ENCODE measurements at regions not wholly inside any gene's neighbourhood (a gene's known extent, or its start where the extent isn't known, plus 50 kb on each side); places are given as distances from the start of the nearest gene placed in this dataset.

GRCh38 chr18:27668158-27668557 lies 483.1 kb upstream of the CHST9 start:
- no peak for TF ChIP-seq POLR2A (IDR thresholded peaks at IDR 0.05)
- TF ChIP-seq CTCF (IDR thresholded peaks at IDR 0.05), result no peak
- intact Hi-C loops (cut with DNase I; ENCODE audit: low total_unique reads), result no loop called here
- no peak for DNase-seq (ENCODE audit: low spot score in 2 of 2)
- WGBS, 2 donors, result 79 to 94% methylated on average over 1 of the region's 1 CpG
- H3K4me3 ChIP-seq (ENCODE audit: low read depth, poor library complexity, severe bottlenecking), result no peak overlapping the region

- intact Hi-C loops (cut with DNase I; ENCODE audit: low total_unique reads), result no loop called here
- WGBS, 2 donors, result 64 to 75% methylated on average over 6 of the region's 6 CpGs
- H3K4me3 ChIP-seq (ENCODE audit: low read depth, poor library complexity, severe bottlenecking), result no peak overlapping the region
- TF ChIP-seq POLR2A (IDR thresholded peaks at IDR 0.05) (no peak), CTCF (IDR thresholded peaks at IDR 0.05) (no peak)
- no peak for DNase-seq (ENCODE audit: low spot score in 2 of 2)
Observed at GRCh38 chr18:27667064-27667463, 482.0 kb upstream of the CHST9 start.

- H3K4me3 ChIP-seq (ENCODE audit: low read depth, poor library complexity, severe bottlenecking), result no peak overlapping the region
- 71 to 82% methylated on average over 3 of the region's 3 CpGs for WGBS, 2 donors
- TF ChIP-seq POLR2A (IDR thresholded peaks at IDR 0.05) (no peak), CTCF (IDR thresholded peaks at IDR 0.05) (no peak)
- no peak for DNase-seq (ENCODE audit: low spot score in 2 of 2)
- intact Hi-C loops (cut with DNase I; ENCODE audit: low total_unique reads), result no loop called here
Observed at GRCh38 chr18:27666016-27666415, 480.9 kb upstream of the CHST9 start.

- DNase-seq (ENCODE audit: low spot score in 2 of 2), result no peak
- TF ChIP-seq POLR2A (IDR thresholded peaks at IDR 0.05) (no peak), CTCF (IDR thresholded peaks at IDR 0.05) (no peak)
- 51 to 59% methylated on average over 5 of the region's 5 CpGs for WGBS, 2 donors
- no peak overlapping the region for H3K4me3 ChIP-seq (ENCODE audit: low read depth, poor library complexity, severe bottlenecking)
- intact Hi-C loops (cut with DNase I; ENCODE audit: low total_unique reads), result no loop called here
Observed at GRCh38 chr18:27665264-27665799, 480.2 kb upstream of the CHST9 start.

DNA sequence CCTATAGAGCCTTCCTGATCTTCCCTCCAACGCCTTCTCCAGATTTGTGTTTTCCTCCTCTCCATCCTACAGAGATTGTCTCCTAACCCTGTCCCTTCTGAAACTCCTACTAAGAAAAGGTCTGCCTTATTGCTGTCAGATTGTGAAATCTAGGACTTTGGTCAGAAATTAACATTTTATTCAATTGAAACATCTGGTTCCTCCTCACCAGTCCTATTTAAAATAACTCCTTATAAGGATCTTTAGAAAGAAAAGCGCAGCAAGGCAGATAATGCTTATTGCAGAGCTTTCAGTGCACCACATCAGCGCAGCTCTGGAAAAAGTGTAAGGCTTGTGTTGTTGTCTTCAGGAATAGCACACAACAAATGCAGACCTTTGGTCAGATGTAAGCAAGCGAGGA lies 477.8 kb upstream of the CHST9 start:
- intact Hi-C loops (cut with DNase I; ENCODE audit: low total_unique reads), result no loop called here
- no peak overlapping the region for H3K4me3 ChIP-seq (ENCODE audit: low read depth, poor library complexity, severe bottlenecking)
- DNase-seq (ENCODE audit: low spot score in 2 of 2), result no peak
- WGBS, 2 donors, result 90 to 92% methylated on average over 4 of the region's 4 CpGs
- TF ChIP-seq POLR2A (IDR thresholded peaks at IDR 0.05) (no peak), CTCF (IDR thresholded peaks at IDR 0.05) (no peak)

GRCh38 chr18:27662537-27662936 lies 477.4 kb upstream of the CHST9 start:
- TF ChIP-seq POLR2A (IDR thresholded peaks at IDR 0.05) (no peak), CTCF (IDR thresholded peaks at IDR 0.05) (no peak)
- H3K4me3 ChIP-seq (ENCODE audit: low read depth, poor library complexity, severe bottlenecking), result no peak overlapping the region
- DNase-seq (ENCODE audit: low spot score in 2 of 2), result no peak
- intact Hi-C loops (cut with DNase I; ENCODE audit: low total_unique reads), result no loop called here

All from lower leg skin (tissue), 4 donors.